ENCODE measurements at regions not wholly inside any gene's neighbourhood (a gene's known extent, or its start where the extent isn't known, plus 50 kb on each side); places are given as distances from the start of the nearest gene placed in this dataset.

GRCh38 chr15:60280259-60280658 is 117.5 kb downstream of the ANXA2 start:
- TF ChIP-seq, protein P1, sequence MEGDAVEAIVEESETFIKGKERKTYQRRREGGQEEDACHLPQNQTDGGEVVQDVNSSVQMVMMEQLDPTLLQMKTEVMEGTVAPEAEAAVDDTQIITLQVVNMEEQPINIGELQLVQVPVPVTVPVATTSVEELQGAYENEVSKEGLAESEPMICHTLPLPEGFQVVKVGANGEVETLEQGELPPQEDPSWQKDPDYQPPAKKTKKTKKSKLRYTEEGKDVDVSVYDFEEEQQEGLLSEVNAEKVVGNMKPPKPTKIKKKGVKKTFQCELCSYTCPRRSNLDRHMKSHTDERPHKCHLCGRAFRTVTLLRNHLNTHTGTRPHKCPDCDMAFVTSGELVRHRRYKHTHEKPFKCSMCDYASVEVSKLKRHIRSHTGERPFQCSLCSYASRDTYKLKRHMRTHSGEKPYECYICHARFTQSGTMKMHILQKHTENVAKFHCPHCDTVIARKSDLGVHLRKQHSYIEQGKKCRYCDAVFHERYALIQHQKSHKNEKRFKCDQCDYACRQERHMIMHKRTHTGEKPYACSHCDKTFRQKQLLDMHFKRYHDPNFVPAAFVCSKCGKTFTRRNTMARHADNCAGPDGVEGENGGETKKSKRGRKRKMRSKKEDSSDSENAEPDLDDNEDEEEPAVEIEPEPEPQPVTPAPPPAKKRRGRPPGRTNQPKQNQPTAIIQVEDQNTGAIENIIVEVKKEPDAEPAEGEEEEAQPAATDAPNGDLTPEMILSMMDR (IDR thresholded peaks at IDR 0.05; ENCODE audit: low read depth, low read length, missing input control), result no peak
- TF ChIP-seq ATF3 (IDR thresholded peaks at IDR 0.05), result no peak
